HepG2 (cell line): ENCODE measurements at regions not wholly inside any gene's neighbourhood (a gene's known extent, or its start where the extent isn't known, plus 50 kb on each side); places are given as distances from the start of the nearest gene placed in this dataset.

Experiments
- ATAC-seq: fragments of 200-7000 bp; cut with Tn5 transposase; 3 replicates; pipeline ENCODE4 v1.9.1; 2020; ENCODE audit warnings: mild to moderate bottlenecking, moderate library complexity
- BruUV-seq: library from RNA; stranded (reverse); fragments of 400-500 nt; replicated peaks from 2 replicates; lab custom pipeline; 2021; lab: Mats Ljungman, UMichigan
- CTCF ChIA-PET: fragments of 300-600 bp; formaldehyde crosslinking; extraction: SDS; loops from one replicate; lab custom pipeline; 2021; ENCODE audit warnings: low total read pairs, inconsistent platforms, low intra/inter-chr PET ratio; lab: Yijun Ruan, JAX
- POLR2A ChIA-PET: fragments of 350-600 bp; sonication (Branson Sonifier 250); formaldehyde crosslinking; loops from one replicate; lab custom pipeline; 2020; ENCODE audit warnings: antibody characterized with exemption, inconsistent platforms; lab: Yijun Ruan, JAX
- DNase-seq: peaks from one replicate; pipeline ENCODE4 v3.0.0-alpha.2; 2015; ENCODE audit warnings: low spot score
- FAIRE-seq: peaks from 3 replicates; lab custom pipeline; 2011; peaks lifted over from hg19 to GRCh38; lab: Jason Lieb, UNC
- H2AFZ ChIP-seq: one replicate; pipeline ENCODE4 v1.6.1; 2011; ENCODE audit warnings: low read length, inconsistent platforms
- H3K27ac ChIP-seq: fragments of 300-600 bp; 3 replicates; pipeline ENCODE4 v1.8.0; 2011; ENCODE audit warnings: mixed run types, mild to moderate bottlenecking, mixed read lengths, low read length, inconsistent platforms; ENCODE audit not compliant: insufficient read depth; ENCODE audit errors: extremely low read length
- H3K27me3 ChIP-seq, 2 experiments: fragments of 200-600 bp in 1 of 2; 2 replicates in 1 of 2; 3 replicates in 1 of 2; pipeline versions ENCODE4 v1.6.0 to v1.8.0; 2011; ENCODE audit warnings: low read length in 2 of 2, mild to moderate bottlenecking in 2 of 2, moderate library complexity in 2 of 2, inconsistent platforms in 1 of 2; ENCODE audit not compliant: insufficient read depth in 2 of 2, control insufficient read depth in 1 of 2
- H3K36me3 ChIP-seq, 2 experiments: fragments of 200-600 bp in 1 of 2; replicated peaks in 1 of 2; 2 replicates in 1 of 2; 3 replicates in 1 of 2; pipeline versions ENCODE4 v1.5.1 to v1.8.0; 2011; ENCODE audit warnings: low read length in 2 of 2, inconsistent platforms in 1 of 2; ENCODE audit not compliant: insufficient read depth in 2 of 2, control insufficient read depth in 1 of 2
- H3K4me1 ChIP-seq: 2 replicates; pipeline ENCODE4 v1.5.1; 2012; ENCODE audit warnings: low read length, inconsistent platforms; ENCODE audit not compliant: insufficient read depth
- H3K4me2 ChIP-seq: 2 replicates; pipeline ENCODE4 v1.6.0; 2011; ENCODE audit warnings: low read depth, low read length, inconsistent platforms
- H3K4me3 ChIP-seq, 3 experiments: fragments of 200-600 bp in 1 of 3; sonication (generic), shearing (Covaris generic) in 1 of 3; replicated peaks in 1 of 3; 2 replicates each; pipeline ENCODE4 v1.5.1; 2011 to 2016; ENCODE audit warnings: low read length in 3 of 3, inconsistent platforms in 2 of 3, low read depth in 2 of 3, mild to moderate bottlenecking in 2 of 3, control low read depth in 1 of 3, mixed read lengths in 1 of 3; ENCODE audit not compliant: insufficient read depth in 1 of 3
- H3K79me2 ChIP-seq: one replicate; pipeline ENCODE4 v1.6.1; 2011; ENCODE audit warnings: low read length, inconsistent platforms; ENCODE audit not compliant: insufficient read depth
- H3K9ac ChIP-seq: 2 replicates; pipeline ENCODE4 v1.6.0; 2011; ENCODE audit warnings: mild to moderate bottlenecking, low read depth, low read length, inconsistent platforms; ENCODE audit not compliant: insufficient read depth
- H3K9me3 ChIP-seq: 2 replicates; pipeline ENCODE4 v1.5.1; 2012; ENCODE audit warnings: mild to moderate bottlenecking, low read length
- H4K20me1 ChIP-seq: 2 replicates; pipeline ENCODE4 v1.6.0; 2011; ENCODE audit warnings: inconsistent platforms, mild to moderate bottlenecking, low read length, moderate library complexity; ENCODE audit not compliant: insufficient read depth
- BORCS8-MEF2B ChIP-seq: sonication (generic); formaldehyde crosslinking; IDR thresholded peaks from 2 replicates; pipeline ENCODE4 v1.8.0; 2022; ENCODE audit warnings: mild to moderate bottlenecking, missing genetic modification reagents
- ELF3 ChIP-seq: IDR thresholded peaks from 2 replicates; pipeline ENCODE4 v1.6.1; 2016; ENCODE audit warnings: missing genetic modification reagents, missing compliant biosample characterization
- KAT2B ChIP-seq: fragments of 150-350 bp; IDR thresholded peaks from 2 replicates; pipeline ENCODE4 v1.6.1; 2014; ENCODE audit warnings: low read depth, low read length, borderline replicate concordance
- MXD1 ChIP-seq: sonication (generic); formaldehyde crosslinking; IDR thresholded peaks from 2 replicates; pipeline ENCODE4 v1.4.0; 2020; ENCODE audit warnings: mild to moderate bottlenecking, missing genetic modification reagents
- THAP11 ChIP-seq: IDR thresholded peaks from 2 replicates; pipeline ENCODE4 v1.6.1; 2016; ENCODE audit warnings: missing biosample characterization, missing genetic modification reagents
- WGBS: methylation state at CpG from one replicate; pipeline ENCODE4 v1.1.6; 2017; ENCODE audit warnings: low lambda C conversion rate; 5-methylcytosine and 5-hydroxymethylcytosine counted together
- in situ Hi-C: cut with HindIII; loops from 2 replicates; pipeline ENCODE4 v1.10.0; 2017; ENCODE audit warnings: low pct_unique_long_range_greater_than_20kb; ENCODE audit not compliant: extremely low pct_ligation_motif_present
- intact Hi-C: fragments of 100-400 bp; cut with micrococcal nuclease; formaldehyde crosslinking; loops from one replicate; pipeline ENCODE4 v1.10.0; 2022; ENCODE audit not compliant: unreplicated experiment
- TF ChIP-seq, protein P1 (sequence below): sonication (generic); formaldehyde crosslinking; IDR thresholded peaks from 2 replicates; pipeline ENCODE4 v1.4.0; 2020; ENCODE audit warnings: low read depth, missing genetic modification reagents

- 7% methylated on average over 3 of the region's 3 CpGs for WGBS
- POLR2A ChIA-PET, result no interaction called here
- Histone ChIP-seq H3K9ac (no peak overlapping the region), H3K36me3 (no peaks in the 10 kb centered on the region), H3K4me2 (no peak overlapping the region), H3K79me2 (no peaks in the 10 kb centered on the region), H4K20me1 (no peaks in the 10 kb centered on the region), H2AFZ (no peak overlapping the region), H3K4me3 (no peak overlapping the region), H3K27me3 (no peaks in the 10 kb centered on the region), H3K27ac (no peak overlapping the region), H3K4me1 (no peaks in the 10 kb centered on the region), H3K9me3 (peaks cover 80% of the 10 kb centered on the region)
- intact Hi-C loops, result no loop called here
- in situ Hi-C loops, result no loop called here
- CTCF ChIA-PET, result no interaction called here
- no peak for ATAC-seq
- FAIRE-seq, result no peak
- DNase-seq, result no peak
- no peak for TF ChIP-seq MXD1 (CRISPR knock-in tag)
- no peak for TF ChIP-seq ELF3 (CRISPR knock-in tag)
- TF ChIP-seq, protein P1, sequence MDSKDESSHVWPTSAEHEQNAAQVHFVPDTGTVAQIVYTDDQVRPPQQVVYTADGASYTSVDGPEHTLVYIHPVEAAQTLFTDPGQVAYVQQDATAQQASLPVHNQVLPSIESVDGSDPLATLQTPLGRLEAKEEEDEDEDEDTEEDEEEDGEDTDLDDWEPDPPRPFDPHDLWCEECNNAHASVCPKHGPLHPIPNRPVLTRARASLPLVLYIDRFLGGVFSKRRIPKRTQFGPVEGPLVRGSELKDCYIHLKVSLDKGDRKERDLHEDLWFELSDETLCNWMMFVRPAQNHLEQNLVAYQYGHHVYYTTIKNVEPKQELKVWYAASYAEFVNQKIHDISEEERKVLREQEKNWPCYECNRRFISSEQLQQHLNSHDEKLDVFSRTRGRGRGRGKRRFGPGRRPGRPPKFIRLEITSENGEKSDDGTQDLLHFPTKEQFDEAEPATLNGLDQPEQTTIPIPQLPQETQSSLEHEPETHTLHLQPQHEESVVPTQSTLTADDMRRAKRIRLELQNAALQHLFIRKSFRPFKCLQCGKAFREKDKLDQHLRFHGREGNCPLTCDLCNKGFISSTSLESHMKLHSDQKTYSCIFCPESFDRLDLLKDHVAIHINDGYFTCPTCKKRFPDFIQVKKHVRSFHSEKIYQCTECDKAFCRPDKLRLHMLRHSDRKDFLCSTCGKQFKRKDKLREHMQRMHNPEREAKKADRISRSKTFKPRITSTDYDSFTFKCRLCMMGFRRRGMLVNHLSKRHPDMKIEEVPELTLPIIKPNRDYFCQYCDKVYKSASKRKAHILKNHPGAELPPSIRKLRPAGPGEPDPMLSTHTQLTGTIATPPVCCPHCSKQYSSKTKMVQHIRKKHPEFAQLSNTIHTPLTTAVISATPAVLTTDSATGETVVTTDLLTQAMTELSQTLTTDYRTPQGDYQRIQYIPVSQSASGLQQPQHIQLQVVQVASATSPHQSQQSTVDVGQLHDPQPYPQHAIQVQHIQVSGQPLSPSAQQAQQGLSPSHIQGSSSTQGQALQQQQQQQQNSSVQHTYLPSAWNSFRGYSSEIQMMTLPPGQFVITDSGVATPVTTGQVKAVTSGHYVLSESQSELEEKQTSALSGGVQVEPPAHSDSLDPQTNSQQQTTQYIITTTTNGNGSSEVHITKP, result no peak
- BruUV-seq, result no TSS peak
These were observed 1293.7 kb upstream of the FLRT2 start for GRCh38 chr14:84236290-84236689.

DNA sequence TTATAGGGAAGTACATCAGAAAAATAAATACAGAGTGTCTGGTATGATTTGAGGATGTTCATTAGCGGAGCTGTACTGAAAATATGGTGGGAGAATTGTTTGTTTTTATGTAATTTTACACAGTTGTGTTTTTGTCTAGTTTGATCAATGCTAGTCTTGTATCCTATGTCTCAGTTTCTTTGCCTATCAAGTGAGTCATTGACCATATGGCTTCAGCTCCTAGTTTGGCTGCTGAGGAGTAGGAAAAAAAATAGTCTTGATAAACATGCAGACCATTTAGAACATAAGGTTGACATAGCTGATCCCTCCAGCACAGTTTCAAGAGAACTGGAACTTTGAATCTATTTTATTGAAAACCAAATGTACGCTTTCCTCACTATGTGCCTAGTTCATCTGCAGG lies 1292.1 kb upstream of the FLRT2 start:
- DNase-seq (no peak), ATAC-seq (no peak), FAIRE-seq (no peak)
- Histone ChIP-seq H3K4me3 (no peak overlapping the region), H3K27me3 (no peaks in the 10 kb centered on the region), H3K9me3 (peaks cover 80% of the 10 kb centered on the region), H3K27ac (no peak overlapping the region), H3K4me1 (no peaks in the 10 kb centered on the region), H2AFZ (no peak overlapping the region), H3K4me2 (no peak overlapping the region), H3K79me2 (no peaks in the 10 kb centered on the region), H4K20me1 (no peaks in the 10 kb centered on the region), H3K36me3 (no peaks in the 10 kb centered on the region), H3K9ac (no peak overlapping the region)
- in situ Hi-C loops, result no loop called here
- intact Hi-C loops, result no loop called here
- POLR2A ChIA-PET, result no interaction called here
- TF ChIP-seq BORCS8-MEF2B (CRISPR knock-in tag) (no peak), KAT2B (no peak), THAP11 (no peak)
- BruUV-seq, result no TSS peak
- 3% methylated on average over 2 of the region's 2 CpGs for WGBS
- CTCF ChIA-PET, result no interaction called here
